Coronary artery (tissue), 2 donors: ENCODE measurements at regions not wholly inside any gene's neighbourhood (a gene's known extent, or its start where the extent isn't known, plus 50 kb on each side); places are given as distances from the start of the nearest gene placed in this dataset.

Source experiments
- DNase-seq: peaks from one replicate; pipeline ENCODE4 v3.0.0-alpha.2; 2017; ENCODE audit warnings: low spot score
- H3K27ac ChIP-seq, 2 donors: fragments of 200-600 bp; sonication (generic); one replicate each; pipeline ENCODE4 v1.5.1; 2016 to 2019
- H3K4me3 ChIP-seq: fragments of 200-600 bp; sonication (generic); 2 replicates; pipeline ENCODE4 v1.5.1; 2016; ENCODE audit warnings: mild to moderate bottlenecking, moderate library complexity
- TF ChIP-seq, protein P1 (sequence below): fragments of 200-600 bp; sonication (generic); IDR thresholded peaks from one replicate; pipeline ENCODE4 v1.5.1; 2019; ENCODE audit warnings: antibody characterized with exemption

DNA sequence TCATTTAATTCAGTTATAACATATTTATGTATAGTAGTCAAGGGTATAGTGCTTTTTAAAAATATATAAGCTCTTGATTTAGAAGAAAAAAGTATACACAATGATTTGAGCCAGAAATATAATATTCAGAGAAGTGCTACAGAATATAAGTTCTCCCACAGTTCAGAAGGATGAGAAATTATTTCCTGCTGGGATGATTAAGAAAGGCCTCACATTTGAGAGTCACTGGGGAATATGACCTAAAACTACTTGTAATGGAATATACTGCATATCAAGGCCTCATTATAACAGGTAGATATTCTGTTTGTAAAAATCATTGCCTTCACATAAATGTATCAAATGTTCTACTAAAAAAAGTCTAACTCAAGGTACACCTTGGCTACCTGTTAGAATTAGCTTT lies 203.5 kb downstream of the MBD2 start:
- TF ChIP-seq, protein P1, sequence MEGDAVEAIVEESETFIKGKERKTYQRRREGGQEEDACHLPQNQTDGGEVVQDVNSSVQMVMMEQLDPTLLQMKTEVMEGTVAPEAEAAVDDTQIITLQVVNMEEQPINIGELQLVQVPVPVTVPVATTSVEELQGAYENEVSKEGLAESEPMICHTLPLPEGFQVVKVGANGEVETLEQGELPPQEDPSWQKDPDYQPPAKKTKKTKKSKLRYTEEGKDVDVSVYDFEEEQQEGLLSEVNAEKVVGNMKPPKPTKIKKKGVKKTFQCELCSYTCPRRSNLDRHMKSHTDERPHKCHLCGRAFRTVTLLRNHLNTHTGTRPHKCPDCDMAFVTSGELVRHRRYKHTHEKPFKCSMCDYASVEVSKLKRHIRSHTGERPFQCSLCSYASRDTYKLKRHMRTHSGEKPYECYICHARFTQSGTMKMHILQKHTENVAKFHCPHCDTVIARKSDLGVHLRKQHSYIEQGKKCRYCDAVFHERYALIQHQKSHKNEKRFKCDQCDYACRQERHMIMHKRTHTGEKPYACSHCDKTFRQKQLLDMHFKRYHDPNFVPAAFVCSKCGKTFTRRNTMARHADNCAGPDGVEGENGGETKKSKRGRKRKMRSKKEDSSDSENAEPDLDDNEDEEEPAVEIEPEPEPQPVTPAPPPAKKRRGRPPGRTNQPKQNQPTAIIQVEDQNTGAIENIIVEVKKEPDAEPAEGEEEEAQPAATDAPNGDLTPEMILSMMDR = no peak
- H3K27ac ChIP-seq = no peak overlapping the region
- DNase-seq = no peak
- H3K4me3 ChIP-seq = no peak overlapping the region

DNA sequence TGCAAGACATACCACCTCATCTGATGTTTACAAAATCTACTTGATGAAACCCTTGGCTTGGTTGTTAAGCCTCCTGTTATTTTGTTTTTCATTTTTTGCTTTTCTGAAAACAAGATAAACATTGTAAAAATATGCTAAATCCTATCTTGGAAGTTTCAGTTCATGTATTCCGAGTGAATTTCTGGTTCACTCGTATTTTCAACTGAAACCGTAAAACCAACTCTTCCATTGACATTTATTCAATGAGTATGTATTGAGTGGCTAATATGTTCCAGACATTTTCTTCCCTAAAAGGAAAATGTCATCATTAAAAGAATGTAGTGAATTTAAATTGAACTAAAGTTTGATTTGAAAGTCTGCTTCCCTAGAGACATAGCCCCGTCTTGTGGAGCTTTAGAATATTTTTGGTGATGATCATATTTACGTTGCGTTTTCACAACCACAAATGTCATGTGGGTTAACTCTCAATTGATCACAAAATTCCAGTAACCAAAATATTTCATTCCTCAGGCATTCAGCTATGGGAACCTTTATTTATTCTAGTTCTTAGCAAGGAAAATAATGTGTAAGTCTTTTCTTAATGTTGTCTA lies 204.2 kb downstream of the MBD2 start:
- no peak for DNase-seq
- TF ChIP-seq, protein P1 = no peak
- Histone ChIP-seq H3K4me3 (no peak overlapping the region), H3K27ac (no peak overlapping the region)

DNA sequence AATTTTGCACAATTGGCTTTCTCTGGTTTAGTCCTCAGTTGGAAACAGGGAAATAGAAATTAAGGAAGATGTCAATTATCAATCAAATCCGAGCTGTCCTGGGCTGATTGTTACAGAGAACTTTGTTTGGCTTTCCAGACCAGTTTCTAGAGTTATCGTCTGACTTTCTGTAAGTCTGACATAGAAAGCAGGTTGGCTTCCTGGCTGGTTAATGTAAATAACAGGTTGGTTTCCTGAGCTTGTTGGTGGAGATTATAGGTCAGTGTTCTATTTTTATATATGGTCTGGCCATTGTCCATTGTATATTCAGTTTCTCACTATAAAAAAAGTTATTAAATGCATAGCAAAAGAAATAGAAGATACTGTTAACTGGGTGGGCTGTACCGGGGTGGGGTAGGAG lies 204.8 kb downstream of the MBD2 start:
- Histone ChIP-seq H3K27ac (no peak overlapping the region), H3K4me3 (no peak overlapping the region)
- TF ChIP-seq, protein P1 = no peak
- DNase-seq = no peak

DNA sequence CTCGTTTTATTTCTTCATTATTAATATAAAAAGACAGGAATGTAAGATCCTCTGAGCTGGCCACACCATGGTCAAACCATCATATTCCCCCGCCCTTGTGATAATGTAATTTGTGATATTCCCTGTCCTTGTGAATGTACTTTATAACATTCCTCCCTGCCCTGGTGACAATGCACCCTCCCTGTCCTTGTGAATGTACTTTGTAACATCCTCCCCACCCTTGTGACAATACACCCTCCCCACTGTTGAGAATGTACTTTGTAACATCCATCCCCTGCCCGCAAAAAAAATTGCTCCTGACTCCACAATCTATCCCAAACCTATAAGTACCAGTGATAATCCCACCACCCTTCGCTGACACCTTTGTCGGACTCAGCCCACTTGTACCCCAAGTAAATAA lies 211.0 kb downstream of the MBD2 start:
- DNase-seq = no peak
- TF ChIP-seq, protein P1 = no peak
- H3K4me3 ChIP-seq = no peak overlapping the region
- H3K27ac ChIP-seq = no peak overlapping the region

DNA sequence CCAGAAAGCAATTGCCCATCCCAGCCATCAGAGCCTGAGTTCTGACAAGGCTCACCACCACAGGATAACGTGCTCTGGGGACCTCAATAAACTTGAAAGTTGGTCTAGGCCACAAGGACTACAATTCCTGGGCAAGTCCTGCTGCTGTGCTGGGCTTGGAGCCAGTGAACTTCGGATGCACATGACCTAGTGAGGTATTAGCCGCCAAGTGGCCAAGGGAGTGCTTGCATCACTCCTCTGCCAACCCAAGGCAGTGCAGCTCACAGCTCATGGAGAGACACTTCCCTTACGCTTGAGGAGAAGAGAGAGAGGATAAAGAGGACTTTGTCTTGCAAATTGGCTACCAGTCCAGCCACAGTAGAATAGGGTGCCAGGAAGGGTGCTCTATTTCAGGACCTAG lies 219.6 kb downstream of the MBD2 start:
- Histone ChIP-seq H3K4me3 (no peak overlapping the region), H3K27ac (no peak overlapping the region)
- TF ChIP-seq, protein P1 = no peak
- no peak for DNase-seq

DNA sequence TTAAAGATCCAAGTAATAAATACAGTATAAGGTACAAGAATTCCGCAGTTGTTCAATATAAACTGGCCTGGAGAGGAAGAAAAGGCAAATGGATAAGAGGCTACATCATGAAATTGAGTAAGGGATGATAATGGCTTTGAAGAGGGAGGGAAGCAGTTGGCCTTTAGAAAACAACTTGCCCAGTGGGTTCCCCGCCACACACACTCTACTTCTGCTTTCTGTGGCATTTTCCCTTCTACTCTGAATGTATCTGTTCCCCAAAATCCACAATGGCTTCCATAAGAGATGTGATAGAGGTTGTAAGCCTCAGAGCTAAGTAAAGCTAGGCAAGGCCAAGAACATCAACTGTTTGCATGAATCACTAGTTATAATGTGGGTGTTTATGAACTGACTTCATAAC lies 221.3 kb downstream of the MBD2 start:
- no peak overlapping the region for H3K27ac ChIP-seq
- no peak for DNase-seq
- no peak overlapping the region for H3K4me3 ChIP-seq
- TF ChIP-seq, protein P1 = no peak

DNA sequence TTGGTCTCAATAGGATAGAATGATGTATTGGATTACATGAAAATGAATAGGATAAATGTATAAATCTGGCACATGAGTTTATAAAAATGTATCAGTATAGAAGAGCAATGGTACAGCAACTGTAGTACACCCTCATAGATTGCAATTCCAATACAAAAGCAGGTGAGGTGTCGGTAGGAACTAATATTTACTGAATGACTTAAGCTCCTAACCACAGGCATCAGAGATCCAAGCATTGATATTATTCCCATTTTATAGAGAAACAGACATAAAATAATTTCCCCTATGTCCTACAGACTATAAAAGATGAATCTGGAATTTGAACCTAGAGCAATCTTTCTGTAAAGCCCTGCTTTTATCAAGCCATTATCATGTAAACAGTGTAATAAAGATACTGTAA lies 227.4 kb downstream of the MBD2 start:
- TF ChIP-seq, protein P1 = no peak
- no peak overlapping the region for H3K27ac ChIP-seq

More for the DNA sequence above, 227.4 kb downstream of the MBD2 start:
- H3K4me3 ChIP-seq = no peak overlapping the region
- DNase-seq = no peak
